ENCODE measurements at regions not wholly inside any gene's neighbourhood (a gene's known extent, or its start where the extent isn't known, plus 50 kb on each side); places are given as distances from the start of the nearest gene placed in this dataset.

DNA sequence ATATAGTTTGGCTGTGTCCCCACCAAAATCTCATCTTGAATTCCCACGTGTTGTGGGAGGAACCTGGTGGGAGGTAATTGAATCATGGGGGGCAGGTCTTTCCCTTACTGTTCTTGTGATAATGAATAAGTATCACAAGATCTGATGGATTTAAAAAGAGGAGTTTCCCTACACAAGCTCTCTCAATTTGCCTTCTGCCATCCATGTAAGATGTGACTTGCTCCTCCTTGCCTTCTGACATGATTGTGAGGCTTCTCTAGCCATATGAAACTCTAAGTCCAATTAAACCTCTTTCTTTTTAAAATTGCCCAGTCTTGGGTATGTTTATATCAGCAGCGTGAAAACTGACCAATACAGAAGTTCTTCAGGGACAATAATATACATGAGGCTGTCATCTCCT lies 425.1 kb downstream of the PABPC4L start:
- H3K9me3 ChIP-seq (ENCODE audit: control insufficient read depth, insufficient read depth, low read depth, low read length) = no peaks in the 10 kb centered on the region
- no peaks in the 10 kb centered on the region for H3K36me3 ChIP-seq (ENCODE audit: control insufficient read depth in 2 of 2, insufficient read depth in 1 of 2, low read length in 2 of 2)
- ChIA-PET POLR2A (no interaction called here), CTCF (interaction anchor here (0.6 kb wide), 1 partner anchor 742 kb away, joined by 4 read pairs; no protein-coding TSS in a partner anchor)
- H3K4me1 ChIP-seq (ENCODE audit: control insufficient read depth, insufficient read depth, low read length) = no peaks in the 10 kb centered on the region
- H3K4me3 ChIP-seq (ENCODE audit: low read depth, low read length) = no peak overlapping the region
- no peak overlapping the region for H3K27ac ChIP-seq (ENCODE audit: extremely low read depth, low read depth, low read length)
- TF ChIP-seq ZNF768 (tag by site-specific recombination; IDR thresholded peaks at IDR 0.05) (no peak), HIC1 (tag by site-specific recombination; IDR thresholded peaks at IDR 0.05) (no peak), ZBTB26 (tag by site-specific recombination; optimal IDR thresholded peaks at IDR 0.05) (no peak), ZNF214 (tag by site-specific recombination; IDR thresholded peaks at IDR 0.05; ENCODE audit: borderline replicate concordance) (no peak), ZNF513 (tag by site-specific recombination; IDR thresholded peaks at IDR 0.05) (no peak), ZNF555 (tag by site-specific recombination; conservative IDR thresholded peaks at IDR 0.05) (no peak), ZNF623 (tag by site-specific recombination; IDR thresholded peaks at IDR 0.05) (no peak), ZBTB8A (tag by site-specific recombination; IDR thresholded peaks at IDR 0.05) (no peak), GLI2 (tag by site-specific recombination; IDR thresholded peaks at IDR 0.05; ENCODE audit: borderline replicate concordance, low read depth) (no peak), HOXD13 (CRISPR knock-in tag; IDR thresholded peaks at IDR 0.05; ENCODE audit: borderline replicate concordance) (no peak), ZNF416 (tag by site-specific recombination; IDR thresholded peaks at IDR 0.05) (no peak), ZNF629 (tag by site-specific recombination; IDR thresholded peaks at IDR 0.05) (no peak), ZNF202 (tag by site-specific recombination; IDR thresholded peaks at IDR 0.05; ENCODE audit: borderline replicate concordance) (no peak), ZNF510 (tag by site-specific recombination; IDR thresholded peaks at IDR 0.05; ENCODE audit: insufficient replicate concordance) (no peak), SP3 (tag by site-specific recombination; IDR thresholded peaks at IDR 0.05) (no peak), ZNF747 (tag by site-specific recombination; IDR thresholded peaks at IDR 0.05) (no peak), ZFP69B (tag by site-specific recombination; IDR thresholded peaks at IDR 0.05) (no peak), ZNF423 (tag by site-specific recombination; IDR thresholded peaks at IDR 0.05) (no peak)

DNA sequence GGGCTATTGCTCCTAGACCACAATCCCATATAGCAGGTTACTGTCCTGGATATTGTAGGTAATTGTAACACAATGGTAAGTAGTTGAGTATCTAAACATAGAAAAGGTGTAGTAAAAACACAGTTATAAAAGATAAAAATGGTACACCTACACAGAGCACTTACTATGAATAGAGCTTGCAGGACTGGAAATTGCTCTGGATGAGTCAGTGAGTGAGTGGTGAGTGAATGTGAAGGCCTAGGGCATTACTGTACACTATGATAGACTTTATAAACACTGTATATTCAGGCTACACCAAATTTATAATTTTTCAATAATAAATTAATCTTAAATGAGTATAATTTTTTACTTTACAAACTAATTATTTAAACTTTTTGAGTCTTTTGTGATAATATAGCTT lies 425.7 kb downstream of the PABPC4L start:
- TF ChIP-seq ZNF48 (tag by site-specific recombination; IDR thresholded peaks at IDR 0.05) (no peak), ZNF561 (tag by site-specific recombination; IDR thresholded peaks at IDR 0.05; ENCODE audit: borderline replicate concordance) (no peak), SP3 (tag by site-specific recombination; IDR thresholded peaks at IDR 0.05) (no peak), ZNF747 (tag by site-specific recombination; IDR thresholded peaks at IDR 0.05) (no peak), PRDM4 (tag by site-specific recombination; IDR thresholded peaks at IDR 0.05) (no peak), ZNF600 (tag by site-specific recombination; IDR thresholded peaks at IDR 0.05) (no peak)
- TF ChIP-seq, protein P1, sequence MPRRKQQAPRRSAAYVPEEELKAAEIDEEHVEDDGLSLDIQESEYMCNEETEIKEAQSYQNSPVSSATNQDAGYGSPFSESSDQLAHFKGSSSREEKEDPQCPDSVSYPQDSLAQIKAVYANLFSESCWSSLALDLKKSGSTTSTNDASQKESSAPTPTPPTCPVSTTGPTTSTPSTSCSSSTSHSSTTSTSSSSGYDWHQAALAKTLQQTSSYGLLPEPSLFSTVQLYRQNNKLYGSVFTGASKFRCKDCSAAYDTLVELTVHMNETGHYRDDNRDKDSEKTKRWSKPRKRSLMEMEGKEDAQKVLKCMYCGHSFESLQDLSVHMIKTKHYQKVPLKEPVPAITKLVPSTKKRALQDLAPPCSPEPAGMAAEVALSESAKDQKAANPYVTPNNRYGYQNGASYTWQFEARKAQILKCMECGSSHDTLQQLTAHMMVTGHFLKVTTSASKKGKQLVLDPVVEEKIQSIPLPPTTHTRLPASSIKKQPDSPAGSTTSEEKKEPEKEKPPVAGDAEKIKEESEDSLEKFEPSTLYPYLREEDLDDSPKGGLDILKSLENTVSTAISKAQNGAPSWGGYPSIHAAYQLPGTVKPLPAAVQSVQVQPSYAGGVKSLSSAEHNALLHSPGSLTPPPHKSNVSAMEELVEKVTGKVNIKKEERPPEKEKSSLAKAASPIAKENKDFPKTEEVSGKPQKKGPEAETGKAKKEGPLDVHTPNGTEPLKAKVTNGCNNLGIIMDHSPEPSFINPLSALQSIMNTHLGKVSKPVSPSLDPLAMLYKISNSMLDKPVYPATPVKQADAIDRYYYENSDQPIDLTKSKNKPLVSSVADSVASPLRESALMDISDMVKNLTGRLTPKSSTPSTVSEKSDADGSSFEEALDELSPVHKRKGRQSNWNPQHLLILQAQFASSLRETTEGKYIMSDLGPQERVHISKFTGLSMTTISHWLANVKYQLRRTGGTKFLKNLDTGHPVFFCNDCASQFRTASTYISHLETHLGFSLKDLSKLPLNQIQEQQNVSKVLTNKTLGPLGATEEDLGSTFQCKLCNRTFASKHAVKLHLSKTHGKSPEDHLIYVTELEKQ (tag by site-specific recombination; IDR thresholded peaks at IDR 0.05; ENCODE audit: borderline replicate concordance) = no peak
- H3K27ac ChIP-seq (ENCODE audit: extremely low read depth, low read depth, low read length) = no peak overlapping the region
- no peaks in the 10 kb centered on the region for H3K9me3 ChIP-seq (ENCODE audit: control insufficient read depth, insufficient read depth, low read depth, low read length)
- ChIA-PET CTCF (no interaction called here), POLR2A (no interaction called here)
- no peaks in the 10 kb centered on the region for H3K36me3 ChIP-seq (ENCODE audit: control insufficient read depth in 2 of 2, insufficient read depth in 1 of 2, low read length in 2 of 2)
- no peaks in the 10 kb centered on the region for H3K4me1 ChIP-seq (ENCODE audit: control insufficient read depth, insufficient read depth, low read length)
- H3K4me3 ChIP-seq (ENCODE audit: low read depth, low read length) = no peak overlapping the region
